K562 (cell line): ENCODE measurements at regions not wholly inside any gene's neighbourhood (a gene's known extent, or its start where the extent isn't known, plus 50 kb on each side); places are given as distances from the start of the nearest gene placed in this dataset.

Source experiments
- ATAC-seq: fragments of 200-7000 bp; cut with Tn5 transposase; 3 replicates; pipeline ENCODE4 v1.9.1; 2020; ENCODE audit warnings: moderate library complexity
- BruUV-seq: library from RNA; stranded (reverse); fragments of 400-500 nt; replicated peaks from 2 replicates; lab custom pipeline; 2021; lab: Mats Ljungman, UMichigan
- CTCF ChIA-PET: fragments of 300-600 bp; formaldehyde crosslinking; extraction: SDS; loops from one replicate; lab custom pipeline; 2021; ENCODE audit warnings: low intra/inter-chr PET ratio; lab: Yijun Ruan, JAX
- POLR2A ChIA-PET: fragments of 300-600, 350-650 bp; sonication (Branson Sonifier 250); formaldehyde crosslinking; extraction: SDS; loops from one replicate; lab custom pipeline; 2021; ENCODE audit warnings: antibody characterized with exemption, inconsistent platforms; lab: Yijun Ruan, JAX
- DNase-seq, 4 experiments: peaks; one replicate each; pipeline versions ENCODE4 v3.0.0 to v3.0.0-alpha.2; 2011 to 2018; ENCODE audit warnings: low spot score in 3 of 4, mixed read lengths in 3 of 4; ENCODE audit errors: extremely low read depth in 1 of 4
- FAIRE-seq: peaks from 2 replicates; lab custom pipeline; 2011; peaks lifted over from hg19 to GRCh38; lab: Jason Lieb, UNC
- H2AFZ ChIP-seq: 2 replicates; pipeline ENCODE4 v1.6.0; 2011; ENCODE audit warnings: low read depth, low read length, control low read depth, inconsistent platforms
- H3K27ac ChIP-seq: fragments of 200-600 bp; 3 replicates; pipeline ENCODE4 v1.8.0; 2011; ENCODE audit warnings: low read depth, mild to moderate bottlenecking, control low read depth, inconsistent platforms, low read length, moderate library complexity, mixed read lengths; ENCODE audit errors: extremely low read depth
- H3K27me3 ChIP-seq, 2 experiments: fragments of 300-600 bp in 1 of 2; 2 replicates in 1 of 2; 3 replicates in 1 of 2; pipeline versions ENCODE4 v1.6.0 to v1.8.0; 2011; ENCODE audit warnings: inconsistent platforms in 2 of 2, low read length in 2 of 2, mild to moderate bottlenecking in 1 of 2, mixed read lengths in 1 of 2, moderate library complexity in 1 of 2; ENCODE audit not compliant: control insufficient read depth in 2 of 2, insufficient read depth in 2 of 2
- H3K36me3 ChIP-seq: fragments of 300-600 bp; 3 replicates; pipeline ENCODE4 v1.8.0; 2011; ENCODE audit warnings: mild to moderate bottlenecking, low read length, inconsistent platforms; ENCODE audit not compliant: control insufficient read depth, insufficient read depth
- H3K4me1 ChIP-seq, 2 experiments: fragments of 200-600 bp in 1 of 2; replicated peaks in 1 of 2; 2 replicates in 1 of 2; 3 replicates in 1 of 2; pipeline versions ENCODE4 v1.5.1 to v1.8.0; 2011; ENCODE audit warnings: inconsistent platforms in 2 of 2, low read length in 2 of 2, mild to moderate bottlenecking in 1 of 2, mixed read lengths in 1 of 2, moderate library complexity in 1 of 2; ENCODE audit not compliant: control insufficient read depth in 2 of 2, insufficient read depth in 2 of 2
- H3K4me2 ChIP-seq: 2 replicates; pipeline ENCODE4 v1.6.1; 2011; ENCODE audit warnings: low read length, control low read depth, inconsistent platforms, mixed read lengths; ENCODE audit not compliant: insufficient read depth
- H3K4me3 ChIP-seq: fragments of 200-600 bp; sonication (generic), shearing (Covaris generic); 2 replicates; pipeline ENCODE4 v1.5.1; 2016; ENCODE audit warnings: control low read depth, inconsistent platforms
- H3K79me2 ChIP-seq: fragments of 200-600 bp; 3 replicates; pipeline ENCODE4 v1.8.0; 2011; ENCODE audit warnings: low read length, inconsistent platforms; ENCODE audit not compliant: control insufficient read depth, insufficient read depth
- H3K9ac ChIP-seq, 2 experiments: 2 replicates each; pipeline versions ENCODE4 v1.6.0 to v1.6.1; 2011; ENCODE audit warnings: low read depth in 2 of 2, low read length in 2 of 2, control low read depth in 1 of 2, inconsistent platforms in 1 of 2, mild to moderate bottlenecking in 1 of 2, mixed read lengths in 1 of 2; ENCODE audit not compliant: insufficient read depth in 1 of 2
- H3K9me1 ChIP-seq: one replicate; pipeline ENCODE4 v1.6.0; 2011; ENCODE audit warnings: inconsistent platforms, mild to moderate bottlenecking, low read length, moderate library complexity; ENCODE audit not compliant: control insufficient read depth, insufficient read depth
- H3K9me3 ChIP-seq: replicated peaks from 2 replicates; pipeline ENCODE4 v1.5.1; 2011; ENCODE audit warnings: low read depth, low read length, inconsistent platforms; ENCODE audit not compliant: control insufficient read depth, insufficient read depth
- H4K20me1 ChIP-seq: replicated peaks from 2 replicates; pipeline ENCODE4 v1.6.1; 2011; ENCODE audit warnings: low read length, inconsistent platforms, mixed read lengths; ENCODE audit not compliant: control insufficient read depth, insufficient read depth
- ELF1 ChIP-seq: fragments of 200-800 bp; sonication (Bioruptor generic); IDR thresholded peaks from 2 replicates; pipeline ENCODE4 v1.6.1; 2016; ENCODE audit warnings: missing genetic modification characterization, missing compliant biosample characterization
- KHSRP ChIP-seq: fragments of 450-650 bp; IDR thresholded peaks from 2 replicates; pipeline ENCODE4 v1.6.1; 2017
- PYGO2 ChIP-seq: fragments of 450-650 bp; IDR thresholded peaks from 2 replicates; pipeline ENCODE4 v1.6.1; 2016; ENCODE audit warnings: mild to moderate bottlenecking, missing genetic modification characterization, moderate library complexity, missing compliant biosample characterization
- REST ChIP-seq, 2 experiments: fragments of 450-650 bp; formaldehyde crosslinking in 1 of 2; IDR thresholded peaks; 2 replicates each; pipeline versions ENCODE4 v1.4.0 to v1.6.1; 2014 to 2020; ENCODE audit warnings: mild to moderate bottlenecking in 2 of 2, borderline replicate concordance in 1 of 2, low read depth in 1 of 2
- ZC3H11A ChIP-seq: IDR thresholded peaks from 2 replicates; pipeline ENCODE4 v1.6.1; 2012; ENCODE audit warnings: low read depth, low read length, improper control_type of control experiment
- ZNF398 ChIP-seq: fragments of 250-450 bp; sonication (Bioruptor Pico); IDR thresholded peaks from 2 replicates; pipeline ENCODE4 v1.8.0; 2021; ENCODE audit warnings: moderate library complexity, mild to moderate bottlenecking, inconsistent platforms
- WGBS: fragments of 100-300 bp; shearing (Covaris generic); methylation state at CpG from one replicate; pipeline ENCODE4 v1.1.6; 2016; ENCODE audit warnings: low coverage, mixed read lengths; ENCODE audit not compliant: insufficient coverage; ENCODE audit errors: missing lambda C conversion rate; 5-methylcytosine and 5-hydroxymethylcytosine counted together
- in situ Hi-C: fragments of 300-500 bp; cut with MboI; formaldehyde crosslinking; loops from 4 replicates; pipeline ENCODE4 v1.15.0; 2018; ENCODE audit warnings: inconsistent platforms, mixed read lengths
- intact Hi-C: fragments of 100-400 bp; cut with micrococcal nuclease; formaldehyde crosslinking; loops from 2 replicates; pipeline ENCODE4 v1.14.2; 2022

GRCh38 chr5:54669285-54669684 lies 151.7 kb downstream of the SNX18 start:
- CTCF ChIA-PET = no interaction called here
- ATAC-seq = no peak

More at GRCh38 chr5:54669285-54669684, 151.7 kb downstream of the SNX18 start:
- no peaks in the 10 kb centered on the region for H3K9me3 ChIP-seq
- peaks cover 3 to 5% of the 10 kb centered on the region in 2 experiments; a peak in 3 of 5 replicates for H3K27me3 ChIP-seq
- 0% methylated on average over 1 of the region's 1 CpG for WGBS
- no peaks in the 10 kb centered on the region for H3K79me2 ChIP-seq
- no peak for FAIRE-seq
- no peak for TF ChIP-seq PYGO2 (tag)
- TF ChIP-seq ZC3H11A = no peak
- TF ChIP-seq ZNF398 (CRISPR knock-in tag) = no peak
- no peak for TF ChIP-seq ELF1 (tag)
- TF ChIP-seq KHSRP = no peak
- TF ChIP-seq REST (IDR thresholded peaks at IDR 0.05; ENCODE audit: borderline replicate concordance) = no peak
- no peak for TF ChIP-seq REST (CRISPR knock-in tag; IDR thresholded peaks at IDR 0.05; ENCODE audit: low read depth)
- no peaks in the 10 kb centered on the region for H3K4me1 ChIP-seq
- H2AFZ ChIP-seq = no peak overlapping the region
- no peaks in the 10 kb centered on the region for H4K20me1 ChIP-seq
- intact Hi-C loops (no loop called here), in situ Hi-C loops (no loop called here)
- no peak overlapping the region for H3K4me3 ChIP-seq
- no peak overlapping the region for H3K27ac ChIP-seq
- no TSS peak for BruUV-seq
- H3K4me2 ChIP-seq = no peak overlapping the region
- H3K9me1 ChIP-seq = no peaks in the 10 kb centered on the region
- H3K36me3 ChIP-seq = no peaks in the 10 kb centered on the region
- POLR2A ChIA-PET = no interaction called here
- no peak overlapping the region for H3K9ac ChIP-seq
- DNase-seq = no peak
